B cell (primary cell): ENCODE measurements at regions not wholly inside any gene's neighbourhood (a gene's known extent, or its start where the extent isn't known, plus 50 kb on each side); places are given as distances from the start of the nearest gene placed in this dataset.

Experiments
- ATAC-seq: fragments of 200-7000 bp; cut with Tn5 transposase; one replicate; pipeline ENCODE4 v1.10.0; 2021; ENCODE audit warnings: low read depth, mild to moderate bottlenecking, moderate number of reproducible peaks, moderate library complexity
- CTCF ChIA-PET: fragments of 350-600 bp; sonication (Branson Sonifier 250); formaldehyde crosslinking; loops from one replicate; lab custom pipeline; 2021; ENCODE audit warnings: antibody characterized with exemption, inconsistent platforms; lab: Charles Lee
- POLR2A ChIA-PET: fragments of 350-600 bp; sonication (Branson Sonifier 250); formaldehyde crosslinking; loops from one replicate; lab custom pipeline; 2021; ENCODE audit warnings: antibody characterized with exemption; lab: Charles Lee
- DNase-seq: peaks from one replicate; pipeline ENCODE4 v3.0.0; 2013
- H2AFZ ChIP-seq: 2 replicates; pipeline ENCODE4 v1.6.1; 2012; ENCODE audit warnings: mild to moderate bottlenecking, low read depth, low read length; ENCODE audit not compliant: insufficient read depth, poor library complexity, severe bottlenecking
- H3K27ac ChIP-seq, 2 donors: 1 replicate in 1 of 2; 2 replicates in 1 of 2; pipeline ENCODE4 v1.5.1; 2012 to 2013; ENCODE audit warnings: low read length in 2 of 2, mild to moderate bottlenecking in 2 of 2, moderate library complexity in 1 of 2
- H3K27me3 ChIP-seq, 4 experiments: fragments of 200-600 bp in 1 of 4; sonication (generic) in 1 of 4; replicated peaks in 1 of 4; 1 replicate in 2 of 4; 2 replicates in 2 of 4; pipeline versions ENCODE4 v1.6.1 to v1.7.0; 2013 to 2016; ENCODE audit warnings: low read length in 3 of 4, mild to moderate bottlenecking in 2 of 4, mixed read lengths in 1 of 4, moderate library complexity in 1 of 4; ENCODE audit not compliant: insufficient read depth in 4 of 4, control insufficient read depth in 3 of 4; ENCODE audit errors: control extremely low read depth in 1 of 4
- H3K36me3 ChIP-seq, 2 experiments: replicated peaks in 1 of 2; 1 replicate in 1 of 2; 2 replicates in 1 of 2; pipeline versions ENCODE4 v1.6.1 to v1.7.1; 2013; ENCODE audit warnings: low read length in 1 of 2; ENCODE audit not compliant: insufficient read depth in 2 of 2, control insufficient read depth in 1 of 2; ENCODE audit errors: control extremely low read depth in 1 of 2, extremely low read depth in 1 of 2
- H3K4me1 ChIP-seq, 2 donors: fragments of 200-600 bp in 1 of 2; sonication (generic) in 1 of 2; 1 replicate in 1 of 2; 2 replicates in 1 of 2; pipeline versions ENCODE4 v1.5.1 to v1.6.1; 2013 to 2017; ENCODE audit warnings: low read length in 2 of 2; ENCODE audit not compliant: control insufficient read depth in 2 of 2, insufficient read depth in 2 of 2
- H3K4me2 ChIP-seq: replicated peaks from 2 replicates; pipeline ENCODE3; 2012; ENCODE audit warnings: mild to moderate bottlenecking, low read depth, low read length; ENCODE audit not compliant: poor library complexity, severe bottlenecking
- H3K4me3 ChIP-seq, 5 experiments: fragments of 200-600 bp in 1 of 5; sonication (generic) in 1 of 5; 1 replicate in 3 of 5; 2 replicates in 2 of 5; pipeline versions ENCODE4 v1.5.1 to v1.7.0; 2011 to 2016; ENCODE audit warnings: low read length in 4 of 5, mild to moderate bottlenecking in 4 of 5, low read depth in 2 of 5, control low read depth in 1 of 5, moderate library complexity in 1 of 5; ENCODE audit not compliant: insufficient read depth in 1 of 5; ENCODE audit errors: control extremely low read depth in 1 of 5, extremely low read depth in 1 of 5
- H3K79me2 ChIP-seq: fragments of 200-600 bp; sonication (generic); one replicate; pipeline ENCODE4 v1.6.0; 2016; ENCODE audit warnings: low read length; ENCODE audit not compliant: control insufficient read depth, insufficient read depth
- H3K9ac ChIP-seq: fragments of 200-600 bp; sonication (generic); 2 replicates; pipeline ENCODE4 v1.6.1; 2017; ENCODE audit warnings: mild to moderate bottlenecking, low read length, moderate library complexity
- H3K9me3 ChIP-seq, 3 donors: one replicate each; pipeline versions ENCODE4 v1.6.1 to v1.7.1; 2013; ENCODE audit warnings: low read length in 2 of 3; ENCODE audit not compliant: control insufficient read depth in 2 of 3, insufficient read depth in 1 of 3; ENCODE audit errors: control extremely low read depth in 1 of 3
- H4K20me1 ChIP-seq: 2 replicates; pipeline ENCODE4 v1.6.0; 2012; ENCODE audit warnings: mild to moderate bottlenecking, low read length; ENCODE audit not compliant: insufficient read depth, control insufficient read depth, poor library complexity, severe bottlenecking
- H3K27ac Mint-ChIP-seq: one replicate; pipeline ENCODE4 v1.8.0; 2021; ENCODE audit warnings: mixed read lengths
- H3K27me3 Mint-ChIP-seq: one replicate; pipeline ENCODE4 v1.8.0; 2021; ENCODE audit warnings: mixed read lengths
- H3K4me1 Mint-ChIP-seq: one replicate; pipeline ENCODE4 v1.8.0; 2021; ENCODE audit warnings: mixed read lengths
- H3K4me3 Mint-ChIP-seq: one replicate; pipeline ENCODE4 v1.8.0; 2021; ENCODE audit warnings: mixed read lengths
- H3K9me3 Mint-ChIP-seq: one replicate; pipeline ENCODE4 v1.8.0; 2022; ENCODE audit warnings: mixed read lengths; ENCODE audit not compliant: insufficient read depth
- CTCF ChIP-seq: fragments of 200-600 bp; IDR thresholded peaks from one replicate; pipeline ENCODE4 v1.8.0; 2022; ENCODE audit warnings: antibody characterized with exemption, mild to moderate bottlenecking
- EZH2 ChIP-seq: IDR thresholded peaks from 2 replicates; pipeline ENCODE4 v1.6.1; 2012; ENCODE audit warnings: borderline replicate concordance, low read depth, mild to moderate bottlenecking, moderate library complexity, low read length; ENCODE audit not compliant: insufficient read depth, poor library complexity, severe bottlenecking
- WGBS: methylation state at CpG from one replicate; pipeline ENCODE4 v1.1.5; 2013; ENCODE audit warnings: missing lambda C conversion rate; ENCODE audit not compliant: insufficient coverage; 5-methylcytosine and 5-hydroxymethylcytosine counted together
- intact Hi-C: fragments of 100-400 bp; cut with micrococcal nuclease; formaldehyde crosslinking; loops from one replicate; pipeline ENCODE4 v1.10.0; 2022

DNA sequence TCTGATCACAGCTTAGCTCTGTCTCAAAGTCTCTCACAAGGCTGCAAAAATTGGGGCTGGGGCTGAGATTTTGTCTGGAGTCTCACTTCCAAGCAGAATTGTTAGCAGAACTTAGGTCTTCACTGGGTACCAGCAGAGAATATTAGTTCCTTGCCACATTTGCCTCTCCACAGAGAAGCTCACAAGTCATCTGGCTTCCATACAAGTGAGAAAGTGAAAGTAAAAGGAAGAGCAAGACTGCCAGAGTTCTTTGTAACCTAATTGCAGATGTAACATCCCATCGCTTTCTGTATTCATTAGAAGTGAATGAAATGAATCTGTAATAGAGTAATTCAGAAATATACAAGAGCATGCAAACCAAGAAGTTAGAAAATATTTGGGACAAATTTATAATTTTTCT is 624.1 kb upstream of the GNPDA2 start:
- Histone ChIP-seq H3K4me2 (no peak overlapping the region), H3K27me3 (no peaks in the 10 kb centered on the region), H3K79me2 (no peaks in the 10 kb centered on the region), H3K4me1 (no peaks in the 10 kb centered on the region), H3K9me3 (peaks cover 0 to 2% (median 0%) of the 10 kb centered on the region in 3 donors), H3K27ac (no peak overlapping the region), H3K36me3 (no peaks in the 10 kb centered on the region), H3K9ac (no peak overlapping the region), H2AFZ (no peak overlapping the region), H4K20me1 (no peaks in the 10 kb centered on the region), H3K4me3 (no peak overlapping the region)
- no peak overlapping the region for H3K4me3 Mint-ChIP-seq
- ChIA-PET POLR2A (no interaction called here), CTCF (no interaction called here)
- DNase-seq (no peak), ATAC-seq (no peak)
- H3K27ac Mint-ChIP-seq, result no peak overlapping the region
- TF ChIP-seq CTCF (no peak), EZH2 (no peak)
- peaks cover 2% of the 10 kb centered on the region for H3K9me3 Mint-ChIP-seq
- H3K4me1 Mint-ChIP-seq, result no peaks in the 10 kb centered on the region
- H3K27me3 Mint-ChIP-seq, result no peaks in the 10 kb centered on the region
- WGBS, result no CpG with 5 or more reads among the region's 1 CpG
- intact Hi-C loops, result no loop called here

DNA sequence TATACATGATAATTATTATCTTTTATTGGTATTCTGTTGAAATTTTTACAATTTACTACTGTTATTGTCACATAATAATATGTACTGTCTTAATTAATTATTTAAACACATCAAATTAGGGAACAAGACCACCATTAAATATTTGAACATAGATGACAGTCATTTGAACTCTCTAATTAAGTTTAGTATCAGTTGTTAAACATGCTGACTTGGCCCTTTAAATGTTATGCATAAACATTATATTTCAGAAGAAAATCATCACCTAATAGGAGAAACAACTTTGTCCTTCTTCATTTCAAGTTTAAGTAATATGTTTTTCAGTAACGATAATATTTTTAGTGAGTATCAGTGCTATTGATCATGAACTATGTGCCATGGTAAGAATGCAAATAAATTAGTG is 623.5 kb upstream of the GNPDA2 start:
- POLR2A ChIA-PET, result no interaction called here
- no peak overlapping the region for H3K4me2 ChIP-seq
- H4K20me1 ChIP-seq, result no peaks in the 10 kb centered on the region
- intact Hi-C loops, result no loop called here
- H3K4me1 ChIP-seq, result no peaks in the 10 kb centered on the region
- H3K27me3 Mint-ChIP-seq, result no peaks in the 10 kb centered on the region
- no peaks in the 10 kb centered on the region for H3K27me3 ChIP-seq
- no CpG with 5 or more reads among the region's 1 CpG for WGBS
- no peak overlapping the region for H3K27ac ChIP-seq
- no peak overlapping the region for H3K4me3 ChIP-seq
- no peaks in the 10 kb centered on the region for H3K79me2 ChIP-seq
- peaks cover 5% of the 10 kb centered on the region for H3K9me3 Mint-ChIP-seq
- DNase-seq (no peak), ATAC-seq (no peak)
- no peaks in the 10 kb centered on the region for H3K36me3 ChIP-seq
- H3K27ac Mint-ChIP-seq, result no peak overlapping the region
- H3K4me3 Mint-ChIP-seq, result no peak overlapping the region
- CTCF ChIA-PET, result no interaction called here
- no peak overlapping the region for H2AFZ ChIP-seq
- H3K9me3 ChIP-seq, result peaks cover 0 to 2% (median 0%) of the 10 kb centered on the region in 3 donors
- no peaks in the 10 kb centered on the region for H3K4me1 Mint-ChIP-seq
- TF ChIP-seq EZH2 (no peak), CTCF (no peak)
- no peak overlapping the region for H3K9ac ChIP-seq
